IMR-90 (cell line): ENCODE measurements at regions not wholly inside any gene's neighbourhood (a gene's known extent, or its start where the extent isn't known, plus 50 kb on each side); places are given as distances from the start of the nearest gene placed in this dataset.

Source experiments
- ATAC-seq: fragments of 200-7000 bp; cut with Tn5 transposase; 2 replicates; pipeline ENCODE4 v1.9.1; 2020; ENCODE audit warnings: low read depth, mild to moderate bottlenecking, moderate library complexity
- BruUV-seq: library from RNA; stranded (reverse); fragments of 400-500 nt; replicated peaks from 2 replicates; lab custom pipeline; 2021; lab: Mats Ljungman, UMichigan
- CTCF ChIA-PET: fragments of 300-600 bp; formaldehyde crosslinking; extraction: SDS; loops from one replicate; lab custom pipeline; 2021; ENCODE audit warnings: antibody characterized with exemption; lab: Yijun Ruan, JAX
- POLR2A ChIA-PET: fragments of 300-600 bp; sonication (Branson Sonifier 250); formaldehyde crosslinking; loops from one replicate; lab custom pipeline; 2022; ENCODE audit warnings: antibody characterized with exemption; ENCODE audit not compliant: unreplicated experiment; lab: Charles Lee
- DNase-seq: peaks from one replicate; pipeline ENCODE4 v3.0.0; 2013
- H2AFZ ChIP-seq: replicated peaks from 2 replicates; pipeline ENCODE3; 2013; ENCODE audit warnings: low read length, mild to moderate bottlenecking; ENCODE audit not compliant: poor library complexity
- H2AK5ac ChIP-seq: 2 replicates; pipeline ENCODE4 v1.6.1; 2013; ENCODE audit warnings: low read depth, low read length, inconsistent platforms
- H2AK9ac ChIP-seq: replicated peaks from 2 replicates; pipeline ENCODE3; 2013; ENCODE audit warnings: mild to moderate bottlenecking, low read depth, low read length, moderate library complexity; ENCODE audit not compliant: poor library complexity
- H2BK120ac ChIP-seq: 2 replicates; pipeline ENCODE4 v1.6.1; 2013; ENCODE audit warnings: low read depth, low read length, inconsistent platforms
- H2BK15ac ChIP-seq: 3 replicates; pipeline ENCODE4 v1.6.1; 2013; ENCODE audit warnings: low read depth, low read length, inconsistent platforms
- H2BK20ac ChIP-seq: 2 replicates; pipeline ENCODE4 v1.6.1; 2013; ENCODE audit warnings: low read depth, mild to moderate bottlenecking, inconsistent platforms, low read length, moderate library complexity
- H2BK5ac ChIP-seq: 2 replicates; pipeline ENCODE4 v1.6.1; 2013; ENCODE audit warnings: mild to moderate bottlenecking, low read depth, low read length, inconsistent platforms; ENCODE audit not compliant: poor library complexity, severe bottlenecking
- H3K14ac ChIP-seq: replicated peaks from 2 replicates; pipeline ENCODE4 v1.6.1; 2013; ENCODE audit warnings: low read depth, low read length, inconsistent platforms
- H3K18ac ChIP-seq: 2 replicates; pipeline ENCODE4 v1.6.1; 2013; ENCODE audit warnings: low read depth, low read length, control low read depth
- H3K23ac ChIP-seq: 2 replicates; pipeline ENCODE4 v1.6.1; 2013; ENCODE audit warnings: low read depth, low read length, inconsistent platforms
- H3K27ac ChIP-seq: 2 replicates; pipeline ENCODE4 v1.5.1; 2013; ENCODE audit warnings: mild to moderate bottlenecking, control low read depth, low read length; ENCODE audit not compliant: insufficient read depth
- H3K27me3 ChIP-seq: 2 replicates; pipeline ENCODE4 v1.6.1; 2013; ENCODE audit warnings: low read length; ENCODE audit not compliant: control insufficient read depth, insufficient read depth
- H3K36me3 ChIP-seq: 2 replicates; pipeline ENCODE4 v1.6.1; 2013; ENCODE audit warnings: low read length, mixed read lengths; ENCODE audit not compliant: control insufficient read depth, insufficient read depth
- H3K4ac ChIP-seq: 2 replicates; pipeline ENCODE4 v1.6.1; 2013; ENCODE audit warnings: low read depth, low read length, inconsistent platforms
- H3K4me1 ChIP-seq: 2 replicates; pipeline ENCODE4 v1.6.1; 2013; ENCODE audit warnings: low read length, mixed read lengths; ENCODE audit not compliant: control insufficient read depth, insufficient read depth
- H3K4me2 ChIP-seq: 2 replicates; pipeline ENCODE4 v1.6.1; 2013; ENCODE audit warnings: low read depth, mild to moderate bottlenecking, control low read depth, low read length, moderate library complexity
- H3K4me3 ChIP-seq: 2 replicates; pipeline ENCODE4 v1.5.1; 2013; ENCODE audit warnings: low read depth, mild to moderate bottlenecking, control low read depth, low read length, moderate library complexity; ENCODE audit not compliant: insufficient read depth
- H3K56ac ChIP-seq: 2 replicates; pipeline ENCODE4 v1.6.1; 2013; ENCODE audit warnings: low read length, inconsistent platforms; ENCODE audit not compliant: insufficient read depth; ENCODE audit errors: extremely low read depth
- H3K79me1 ChIP-seq, 2 experiments: 2 replicates each; pipeline ENCODE4 v1.6.1; 2013; ENCODE audit warnings: low read length in 2 of 2, inconsistent platforms in 1 of 2, low read depth in 1 of 2
- H3K9ac ChIP-seq: 2 replicates; pipeline ENCODE4 v1.6.1; 2013; ENCODE audit warnings: low read depth, low read length, control low read depth
- H3K9me1 ChIP-seq: 2 replicates; pipeline ENCODE4 v1.6.1; 2013; ENCODE audit warnings: low read length, inconsistent platforms; ENCODE audit not compliant: insufficient read depth
- H3K9me3 ChIP-seq: 2 replicates; pipeline ENCODE4 v1.6.1; 2013; ENCODE audit warnings: low read length; ENCODE audit not compliant: control insufficient read depth, insufficient read depth
- H4K20me1 ChIP-seq: 2 replicates; pipeline ENCODE4 v1.6.1; 2013; ENCODE audit warnings: low read length, inconsistent platforms; ENCODE audit not compliant: insufficient read depth
- H4K5ac ChIP-seq: 2 replicates; pipeline ENCODE4 v1.6.1; 2013; ENCODE audit warnings: mild to moderate bottlenecking, low read depth, low read length, control low read depth
- H4K8ac ChIP-seq, 2 experiments: 2 replicates each; pipeline ENCODE4 v1.6.1; 2013; ENCODE audit warnings: low read depth in 2 of 2, low read length in 2 of 2, control low read depth in 1 of 2, inconsistent platforms in 1 of 2
- H4K91ac ChIP-seq: 2 replicates; pipeline ENCODE4 v1.6.1; 2013; ENCODE audit warnings: low read depth, low read length, inconsistent platforms; ENCODE audit not compliant: insufficient read depth
- BHLHE40 ChIP-seq: fragments of 150-350 bp; IDR thresholded peaks from 2 replicates; pipeline ENCODE4 v1.6.1; 2016; ENCODE audit warnings: mild to moderate bottlenecking, low read depth, low read length
- CHD1 ChIP-seq: IDR thresholded peaks from 2 replicates; pipeline ENCODE4 v1.6.1; 2012; ENCODE audit warnings: low read depth, low read length, improper control_type of control experiment
- POLR2A ChIP-seq: IDR thresholded peaks from 2 replicates; pipeline ENCODE4 v1.6.1; 2012; ENCODE audit warnings: mild to moderate bottlenecking, low read depth, low read length
- RCOR1 ChIP-seq: IDR thresholded peaks from 2 replicates; pipeline ENCODE4 v1.6.1; 2012; ENCODE audit warnings: mild to moderate bottlenecking, low read length, improper control_type of control experiment; ENCODE audit not compliant: insufficient replicate concordance
- WGBS, 2 experiments: methylation state at CpG; one replicate each; pipeline versions ENCODE4 v1.1.5 to v1.1.7; 2013; ENCODE audit warnings: missing lambda C conversion rate in 2 of 2; ENCODE audit not compliant: insufficient read length in 1 of 2; ENCODE audit errors: extremely low coverage in 2 of 2; 5-methylcytosine and 5-hydroxymethylcytosine counted together
- dilution Hi-C: fragments of 300-500 bp; cut with HindIII; formaldehyde crosslinking; loops from one replicate; pipeline ENCODE4 v1.14.3; 2018; ENCODE audit warnings: low sequenced_read_pairs; ENCODE audit not compliant: unreplicated experiment
- in situ Hi-C: fragments of 300-500 bp; cut with MboI; formaldehyde crosslinking; loops from 3 replicates; pipeline ENCODE4 v1.14.3; 2019; ENCODE audit warnings: low sequenced_read_pairs, inconsistent platforms, mixed read lengths
- intact Hi-C: fragments of 100-400 bp; cut with micrococcal nuclease; formaldehyde crosslinking; loops from 2 replicates; pipeline ENCODE4 v1.10.0; 2022

- Histone ChIP-seq H2AK5ac (no peak overlapping the region), H3K4ac (no peak overlapping the region), H3K27ac (no peak overlapping the region), H4K8ac (no peak overlapping the region), H3K4me2 (no peak overlapping the region), H2BK15ac (no peak overlapping the region), H3K27me3 (no peaks in the 10 kb centered on the region; the same call in 1 of the 2 replicates), H2BK5ac (no peak overlapping the region), H2BK120ac (no peak overlapping the region), H4K5ac (no peak overlapping the region), H3K79me1 (no peaks in the 10 kb centered on the region), H2BK20ac (no peak overlapping the region), H3K9me1 (no peaks in the 10 kb centered on the region), H3K4me3 (no peak overlapping the region), H4K20me1 (no peaks in the 10 kb centered on the region), H3K9ac (no peak overlapping the region), H3K14ac (no peak overlapping the region), H3K56ac (no peak overlapping the region), H4K91ac (no peak overlapping the region), H3K4me1 (no peaks in the 10 kb centered on the region), H3K9me3 (no peaks in the 10 kb centered on the region), H3K18ac (no peak overlapping the region), H3K36me3 (no peaks in the 10 kb centered on the region), H2AK9ac (no peak overlapping the region), H3K23ac (no peak overlapping the region), H2AFZ (no peak overlapping the region)
- intact Hi-C loops: no loop called here
- in situ Hi-C loops: no loop called here
- WGBS, 2 experiments: 100% methylated on average over 1 of the region's 4 CpGs; no CpG with 5 or more reads in 1 of the 2 experiments
- CTCF ChIA-PET: no interaction called here
- no peak for TF ChIP-seq BHLHE40
- no peak for TF ChIP-seq CHD1
- TF ChIP-seq RCOR1: no peak
- TF ChIP-seq POLR2A: no peak
- POLR2A ChIA-PET: no interaction called here
- dilution Hi-C loops: no loop called here
- DNase-seq: no peak
- ATAC-seq: no peak
- BruUV-seq: no TSS peak
These were observed 175.5 kb upstream of the PTBP2 start for GRCh38 chr1:96545935-96546656.
